Prostate gland (tissue), 2 donors: ENCODE measurements at regions not wholly inside any gene's neighbourhood (a gene's known extent, or its start where the extent isn't known, plus 50 kb on each side); places are given as distances from the start of the nearest gene placed in this dataset.

Experiments
- POLR2A ChIP-seq: fragments of 450-650 bp; IDR thresholded peaks from one replicate; pipeline ENCODE4 v1.6.1; 2016; ENCODE audit warnings: antibody characterized with exemption, mild to moderate bottlenecking
- TF ChIP-seq, protein P1 (sequence below), 4 experiments: fragments of 200-600 bp in 2 of 4; fragments of 450-650 bp in 2 of 4; sonication (generic) in 2 of 4; IDR thresholded peaks; 1 replicate in 3 of 4; 2 replicates in 1 of 4; pipeline ENCODE4 v1.5.1; 2016 to 2019; ENCODE audit warnings: antibody characterized with exemption in 4 of 4, mild to moderate bottlenecking in 2 of 4, moderate library complexity in 2 of 4

DNA sequence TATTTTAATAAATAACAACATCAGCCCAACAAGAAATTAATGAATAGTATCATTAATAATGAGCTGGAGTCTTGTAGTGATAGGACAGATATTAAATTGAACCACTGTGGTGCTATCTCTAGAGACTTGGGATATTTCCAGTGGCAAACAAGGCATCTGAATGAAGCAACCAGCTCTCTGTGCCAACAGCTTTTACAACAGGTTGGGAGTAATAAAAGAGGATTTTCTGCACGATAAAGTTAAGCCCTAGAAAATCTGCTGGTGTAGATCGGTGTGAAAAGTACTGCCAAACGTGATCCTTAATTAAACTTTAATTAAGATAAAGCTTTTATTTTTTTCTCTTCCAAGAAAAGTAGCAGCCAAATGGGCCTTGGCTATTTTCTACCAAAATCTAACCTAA lies 385.5 kb downstream of the NR4A2 start:
- TF ChIP-seq POLR2A: no peak
- TF ChIP-seq, protein P1, sequence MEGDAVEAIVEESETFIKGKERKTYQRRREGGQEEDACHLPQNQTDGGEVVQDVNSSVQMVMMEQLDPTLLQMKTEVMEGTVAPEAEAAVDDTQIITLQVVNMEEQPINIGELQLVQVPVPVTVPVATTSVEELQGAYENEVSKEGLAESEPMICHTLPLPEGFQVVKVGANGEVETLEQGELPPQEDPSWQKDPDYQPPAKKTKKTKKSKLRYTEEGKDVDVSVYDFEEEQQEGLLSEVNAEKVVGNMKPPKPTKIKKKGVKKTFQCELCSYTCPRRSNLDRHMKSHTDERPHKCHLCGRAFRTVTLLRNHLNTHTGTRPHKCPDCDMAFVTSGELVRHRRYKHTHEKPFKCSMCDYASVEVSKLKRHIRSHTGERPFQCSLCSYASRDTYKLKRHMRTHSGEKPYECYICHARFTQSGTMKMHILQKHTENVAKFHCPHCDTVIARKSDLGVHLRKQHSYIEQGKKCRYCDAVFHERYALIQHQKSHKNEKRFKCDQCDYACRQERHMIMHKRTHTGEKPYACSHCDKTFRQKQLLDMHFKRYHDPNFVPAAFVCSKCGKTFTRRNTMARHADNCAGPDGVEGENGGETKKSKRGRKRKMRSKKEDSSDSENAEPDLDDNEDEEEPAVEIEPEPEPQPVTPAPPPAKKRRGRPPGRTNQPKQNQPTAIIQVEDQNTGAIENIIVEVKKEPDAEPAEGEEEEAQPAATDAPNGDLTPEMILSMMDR (IDR thresholded peaks at IDR 0.05): no peak
